GM12873 (cell line): ENCODE measurements at regions not wholly inside any gene's neighbourhood (a gene's known extent, or its start where the extent isn't known, plus 50 kb on each side); places are given as distances from the start of the nearest gene placed in this dataset.

Experiments
- CTCF ChIP-seq: IDR thresholded peaks from 2 replicates; pipeline ENCODE4 v1.5.1; 2012; ENCODE audit warnings: low read depth, mild to moderate bottlenecking, moderate library complexity, low read length, control low read depth; ENCODE audit not compliant: insufficient read depth; ENCODE audit errors: missing control alignments

GRCh38 chr9:103928442-103928841, 165.7 kb upstream of the SMC2 start:
- no peak for TF ChIP-seq CTCF

DNA sequence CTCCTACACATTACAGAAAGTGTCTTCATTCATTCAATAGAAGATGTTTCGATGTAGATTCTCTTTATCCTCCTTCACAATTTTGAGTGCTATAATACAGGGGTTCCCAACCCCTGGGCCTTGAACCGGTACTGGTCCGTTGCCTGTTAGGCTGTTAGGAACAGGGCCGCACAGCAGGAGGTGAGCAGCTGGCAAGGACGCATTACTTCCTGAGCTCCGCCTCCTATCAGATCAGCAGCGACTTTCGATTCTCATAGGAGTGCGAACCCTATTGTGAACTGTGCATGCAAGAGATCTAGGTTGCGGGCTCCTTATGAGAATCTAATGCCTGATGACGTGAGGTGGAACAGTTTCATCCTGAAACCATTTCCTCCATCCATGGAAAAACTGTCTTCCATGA, 153.0 kb upstream of the SMC2 start:
- no peak for TF ChIP-seq CTCF

GRCh38 chr9:103942200-103942599, 151.9 kb upstream of the SMC2 start:
- no peak for TF ChIP-seq CTCF

- no peak for TF ChIP-seq CTCF
Observed at GRCh38 chr9:103942651-103943050, 151.5 kb upstream of the SMC2 start.

DNA sequence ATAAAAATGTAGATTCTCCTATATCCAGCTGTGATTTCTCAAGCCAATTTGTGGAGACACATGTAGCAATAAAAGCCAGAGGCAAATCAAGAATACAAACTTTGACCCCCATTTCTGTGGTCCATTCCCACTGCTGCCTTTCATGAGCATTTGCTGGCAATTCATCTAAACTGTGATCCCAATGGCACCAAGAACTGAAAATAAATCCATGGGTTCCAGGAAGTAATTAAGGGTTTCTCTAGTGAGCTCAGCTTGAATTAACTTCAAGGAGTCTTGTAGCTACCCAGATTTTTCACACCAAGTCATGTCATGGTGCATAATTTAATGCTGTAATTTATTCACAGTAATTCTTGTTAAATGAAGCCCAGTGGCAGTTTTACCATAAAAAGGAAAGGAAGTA, 145.0 kb upstream of the SMC2 start:
- no peak for TF ChIP-seq CTCF

DNA sequence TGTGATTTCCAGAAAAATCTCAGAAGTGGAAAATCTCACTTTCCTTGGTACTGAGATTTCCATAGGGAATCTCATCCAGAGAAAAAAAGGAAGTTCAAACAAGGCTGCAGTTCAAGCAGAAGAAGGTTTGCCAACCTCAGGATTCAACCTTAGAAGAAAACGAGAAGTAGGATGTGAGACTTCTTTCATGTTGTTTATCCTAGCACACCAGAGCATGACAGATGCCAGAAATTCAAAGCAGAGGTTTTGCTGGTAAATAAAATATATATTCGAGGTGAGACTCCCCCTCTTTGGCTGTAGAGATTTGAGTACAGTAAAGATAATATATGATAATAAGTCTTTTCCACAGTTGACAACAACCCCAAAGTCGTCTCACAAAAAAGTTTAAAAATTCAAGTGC, 116.9 kb upstream of the SMC2 start:
- no peak for TF ChIP-seq CTCF

GRCh38 chr9:103978396-103978795, 115.7 kb upstream of the SMC2 start:
- TF ChIP-seq CTCF: no peak

DNA sequence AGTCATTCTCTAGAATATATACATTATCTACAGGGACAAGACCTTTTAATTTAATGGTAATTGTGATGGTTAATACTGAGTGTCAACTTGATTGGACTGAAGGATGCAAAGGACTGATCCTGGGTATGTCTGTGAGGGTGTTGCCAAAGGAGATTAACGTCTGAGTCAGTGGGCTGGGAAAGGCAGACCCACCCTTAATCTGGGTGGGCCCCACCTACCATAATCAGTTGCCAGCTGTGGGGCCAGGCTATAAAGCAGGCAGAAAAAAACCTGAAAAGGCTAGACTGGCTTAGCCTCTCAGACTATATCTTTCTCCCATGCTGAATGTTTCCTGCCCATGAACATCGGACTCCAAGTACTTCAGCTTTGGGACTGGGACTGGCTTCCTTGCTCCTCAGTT, 112.2 kb upstream of the SMC2 start:
- TF ChIP-seq CTCF: no peak
